BLaER1 treated with 17β-estradiol and CSF1 and Interleukin-3, amounts not matched to agents 10 nM and 100 nM (cell line): ENCODE measurements at regions not wholly inside any gene's neighbourhood (a gene's known extent, or its start where the extent isn't known, plus 50 kb on each side); places are given as distances from the start of the nearest gene placed in this dataset.

ENCODE experiments used
- H3K27ac ChIP-seq, 11 experiments: shearing (Covaris generic); formaldehyde crosslinking; 2 replicates each; pipeline ENCODE4 v1.8.1; 2022
- H3K27me3 ChIP-seq, 11 experiments: shearing (Covaris generic); formaldehyde crosslinking; 2 replicates each; pipeline ENCODE4 v1.8.1; 2022
- H3K36me3 ChIP-seq, 11 experiments: shearing (Covaris generic); formaldehyde crosslinking; 2 replicates each; pipeline ENCODE4 v1.8.1; 2022
- H3K4me1 ChIP-seq, 10 experiments: shearing (Covaris generic); formaldehyde crosslinking; 2 replicates each; pipeline ENCODE4 v1.8.1; 2022
- H3K4me2 ChIP-seq, 11 experiments: shearing (Covaris generic); formaldehyde crosslinking; 2 replicates each; pipeline ENCODE4 v1.8.1; 2022
- H3K4me3 ChIP-seq, 10 experiments: shearing (Covaris generic); formaldehyde crosslinking; 2 replicates each; pipeline ENCODE4 v1.8.1; 2022
- H3K9ac ChIP-seq, 11 experiments: shearing (Covaris generic); formaldehyde crosslinking; 2 replicates each; pipeline ENCODE4 v1.8.1; 2022
- H3K9me3 ChIP-seq, 11 experiments: shearing (Covaris generic); formaldehyde crosslinking; replicated peaks in 1 of 11; 2 replicates each; pipeline ENCODE4 v1.8.1; 2022
- H4K20me1 ChIP-seq, 11 experiments: shearing (Covaris generic); formaldehyde crosslinking; 2 replicates each; pipeline ENCODE4 v1.8.1; 2022
- Cebpa-rat ChIP-seq, 11 experiments: shearing (Covaris generic); IDR thresholded peaks; 2 replicates each; pipeline ENCODE4 v1.8.1; 2022

DNA sequence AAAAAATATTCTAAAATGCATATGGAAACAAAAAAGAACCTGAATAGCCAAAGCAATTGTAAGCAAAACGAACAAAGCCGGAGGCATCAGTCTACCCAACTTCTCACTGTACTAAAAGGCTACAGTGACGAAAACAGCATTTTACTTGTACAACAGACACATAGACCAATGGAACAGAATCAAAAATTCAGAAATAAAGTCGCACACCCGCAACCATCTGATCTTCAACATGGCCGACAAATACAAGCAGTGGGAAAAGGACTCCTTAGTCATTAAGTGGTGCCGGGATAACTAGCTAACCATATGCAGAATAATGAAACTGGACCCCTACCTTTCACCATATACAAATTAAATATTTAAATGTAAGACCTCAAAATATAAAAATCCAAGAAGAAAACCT lies 203.9 kb upstream of the PPFIA2 start:
- Histone ChIP-seq H3K4me1 (peaks cover 0 to 7% (median 0%) of the 10 kb centered on the region in 10 experiments; a peak in 3 of 20 replicates), H3K4me3 (no peak overlapping the region), H4K20me1 (no peaks in the 10 kb centered on the region), H3K9me3 (no peaks in the 10 kb centered on the region), H3K27ac (no peak overlapping the region), H3K4me2 (no peak overlapping the region), H3K36me3 (no peaks in the 10 kb centered on the region), H3K9ac (no peak overlapping the region), H3K27me3 (peaks cover 0 to 17% (median 0%) of the 10 kb centered on the region in 11 experiments; a peak in 3 of 22 replicates)
- TF ChIP-seq Cebpa-rat (IDR thresholded peaks at IDR 0.05) = no peak

- Histone ChIP-seq H3K27me3 (peaks cover 0 to 21% (median 0%) of the 10 kb centered on the region in 11 experiments; a peak in 3 of 22 replicates), H3K36me3 (no peaks in the 10 kb centered on the region), H3K9ac (no peak overlapping the region), H3K4me1 (peaks cover 0 to 7% (median 0%) of the 10 kb centered on the region in 10 experiments; a peak in 3 of 20 replicates), H4K20me1 (no peaks in the 10 kb centered on the region), H3K9me3 (no peaks in the 10 kb centered on the region), H3K4me3 (no peak overlapping the region), H3K4me2 (no peak overlapping the region), H3K27ac (no peak overlapping the region)
- no peak for TF ChIP-seq Cebpa-rat (IDR thresholded peaks at IDR 0.05)
Measured at GRCh38 chr12:81962126-81962856, 203.1 kb upstream of the PPFIA2 start.

GRCh38 chr12:81958406-81958805 lies 199.3 kb upstream of the PPFIA2 start:
- peaks cover 0 to 50% (median 0%) of the 10 kb centered on the region in 11 experiments; a peak in 10 of 22 replicates for H3K27me3 ChIP-seq
- H3K36me3 ChIP-seq = no peaks in the 10 kb centered on the region
- H3K9me3 ChIP-seq = no peaks in the 10 kb centered on the region
- H3K27ac ChIP-seq = no peak overlapping the region
- H4K20me1 ChIP-seq = no peaks in the 10 kb centered on the region
- no peak overlapping the region; a peak in 1 of 22 replicates for H3K4me2 ChIP-seq
- TF ChIP-seq Cebpa-rat (IDR thresholded peaks at IDR 0.05) = no peak
- H3K9ac ChIP-seq = no peak overlapping the region
- peaks cover 0 to 7% (median 0%) of the 10 kb centered on the region in 10 experiments; a peak in 3 of 20 replicates for H3K4me1 ChIP-seq
- no peak overlapping the region for H3K4me3 ChIP-seq

GRCh38 chr12:81957631-81958030 lies 198.5 kb upstream of the PPFIA2 start:
- Histone ChIP-seq H3K4me1 (peaks cover 0 to 7% (median 0%) of the 10 kb centered on the region in 10 experiments; a peak in 3 of 20 replicates), H3K4me3 (no peak overlapping the region), H3K9ac (no peak overlapping the region), H4K20me1 (no peaks in the 10 kb centered on the region), H3K27ac (no peak overlapping the region), H3K36me3 (no peaks in the 10 kb centered on the region), H3K9me3 (no peaks in the 10 kb centered on the region), H3K4me2 (no peak overlapping the region), H3K27me3 (peaks cover 0 to 57% (median 0%) of the 10 kb centered on the region in 11 experiments; a peak in 10 of 22 replicates)
- TF ChIP-seq Cebpa-rat (IDR thresholded peaks at IDR 0.05) = no peak

DNA sequence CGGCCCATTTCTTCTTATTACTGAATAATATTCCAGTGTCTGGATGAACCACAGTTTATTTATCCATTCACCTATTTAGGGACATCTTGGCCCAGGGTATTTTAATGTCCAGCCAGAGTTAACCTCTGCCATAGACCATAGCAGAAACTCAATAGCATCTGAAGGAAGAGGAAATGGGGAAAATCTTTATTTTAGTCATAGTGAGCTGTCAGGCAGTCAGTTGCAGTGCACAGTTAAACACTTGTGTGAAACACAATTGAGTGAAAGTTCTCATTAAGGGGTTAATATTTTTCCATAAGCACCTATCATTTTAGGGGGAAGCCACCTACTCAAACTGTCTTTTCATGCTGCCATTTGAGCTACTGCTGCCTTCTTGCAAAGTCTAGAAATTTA lies 197.3 kb upstream of the PPFIA2 start:
- H3K36me3 ChIP-seq = no peaks in the 10 kb centered on the region
- no peaks in the 10 kb centered on the region for H4K20me1 ChIP-seq
- H3K9ac ChIP-seq = no peak overlapping the region
- peaks cover 0 to 61% (median under 1%) of the 10 kb centered on the region in 11 experiments; a peak in 10 of 22 replicates for H3K27me3 ChIP-seq
- peaks cover 0 to 7% (median 0%) of the 10 kb centered on the region in 10 experiments; a peak in 3 of 20 replicates for H3K4me1 ChIP-seq
- no peak overlapping the region for H3K27ac ChIP-seq
- H3K4me3 ChIP-seq = no peak overlapping the region
- no peak for TF ChIP-seq Cebpa-rat (IDR thresholded peaks at IDR 0.05)
- H3K9me3 ChIP-seq = no peaks in the 10 kb centered on the region
- no peak overlapping the region for H3K4me2 ChIP-seq

- no peaks in the 10 kb centered on the region for H3K9me3 ChIP-seq
- H3K4me1 ChIP-seq = peaks cover 0 to 29% (median 15%) of the 10 kb centered on the region in 10 experiments; a peak in 15 of 20 replicates
- H4K20me1 ChIP-seq = no peaks in the 10 kb centered on the region; a peak in 2 of 22 replicates
- no peak overlapping the region for H3K9ac ChIP-seq
- H3K4me3 ChIP-seq = no peak overlapping the region
- no peak overlapping the region for H3K27ac ChIP-seq
- H3K4me2 ChIP-seq = no peak overlapping the region
- H3K27me3 ChIP-seq = peaks cover 0 to 77% (median 7%) of the 10 kb centered on the region in 11 experiments; a peak in 10 of 22 replicates
- H3K36me3 ChIP-seq = no peaks in the 10 kb centered on the region
- no peak for TF ChIP-seq Cebpa-rat (IDR thresholded peaks at IDR 0.05)
Measured at GRCh38 chr12:81953541-81953940, 194.4 kb upstream of the PPFIA2 start.

DNA sequence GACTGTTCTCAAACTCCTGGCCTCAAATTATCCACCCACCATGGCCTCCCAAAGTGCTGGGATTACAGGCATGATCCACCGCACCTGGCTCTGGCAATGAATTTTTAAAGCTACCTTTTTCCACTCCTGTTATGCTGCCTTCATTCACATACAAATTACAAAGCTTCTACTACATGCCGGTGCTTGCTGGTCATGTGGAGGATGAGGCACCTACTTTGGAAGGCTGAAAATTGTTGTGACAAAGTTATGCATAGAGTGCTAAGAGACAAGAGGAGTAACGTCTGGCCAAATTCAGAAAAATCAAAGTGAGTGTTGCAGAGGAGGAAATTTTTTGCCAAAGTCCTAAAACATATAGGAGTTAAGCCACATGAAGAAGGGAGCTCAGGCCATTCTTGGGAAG lies 191.7 kb upstream of the PPFIA2 start:
- peaks cover 0 to 3% (median 0%) of the 10 kb centered on the region in 11 experiments; a peak in 4 of 22 replicates for H4K20me1 ChIP-seq
- no peaks in the 10 kb centered on the region for H3K9me3 ChIP-seq
- peaks cover 0 to 24% (median 15%) of the 10 kb centered on the region in 10 experiments; a peak in 15 of 20 replicates for H3K4me1 ChIP-seq
- H3K27me3 ChIP-seq = peaks cover 0 to 89% (median 14%) of the 10 kb centered on the region in 11 experiments; a peak in 12 of 22 replicates
- H3K27ac ChIP-seq = no peak overlapping the region
- peak overlapping the region in 3 of 11 experiments; percentile 68 to 83 (median 73); a peak in 4 of 22 replicates for H3K4me2 ChIP-seq
- TF ChIP-seq Cebpa-rat (IDR thresholded peaks at IDR 0.05) = no peak
- H3K9ac ChIP-seq = no peak overlapping the region
- no peak overlapping the region for H3K4me3 ChIP-seq
- H3K36me3 ChIP-seq = no peaks in the 10 kb centered on the region

- Histone ChIP-seq H3K27me3 (peaks cover 4 to 91% (median 23%) of the 10 kb centered on the region in 11 experiments), H3K36me3 (no peaks in the 10 kb centered on the region), H3K9ac (no peak overlapping the region), H4K20me1 (peaks cover 0 to 8% (median 0%) of the 10 kb centered on the region in 11 experiments; a peak in 4 of 22 replicates), H3K4me1 (peaks cover 0 to 30% (median 15%) of the 10 kb centered on the region in 10 experiments; a peak in 15 of 20 replicates), H3K4me2 (peak overlapping the region; percentile 8 to 83 (median 43); a peak in 17 of 22 replicates), H3K4me3 (no peak overlapping the region), H3K27ac (peak overlapping the region in 4 of 11 experiments; percentile 12 to 47 (median 40); a peak in 7 of 22 replicates), H3K9me3 (no peaks in the 10 kb centered on the region)
- no peak for TF ChIP-seq Cebpa-rat (IDR thresholded peaks at IDR 0.05)
Measured at GRCh38 chr12:81949841-81950308, 190.7 kb upstream of the PPFIA2 start.

DNA sequence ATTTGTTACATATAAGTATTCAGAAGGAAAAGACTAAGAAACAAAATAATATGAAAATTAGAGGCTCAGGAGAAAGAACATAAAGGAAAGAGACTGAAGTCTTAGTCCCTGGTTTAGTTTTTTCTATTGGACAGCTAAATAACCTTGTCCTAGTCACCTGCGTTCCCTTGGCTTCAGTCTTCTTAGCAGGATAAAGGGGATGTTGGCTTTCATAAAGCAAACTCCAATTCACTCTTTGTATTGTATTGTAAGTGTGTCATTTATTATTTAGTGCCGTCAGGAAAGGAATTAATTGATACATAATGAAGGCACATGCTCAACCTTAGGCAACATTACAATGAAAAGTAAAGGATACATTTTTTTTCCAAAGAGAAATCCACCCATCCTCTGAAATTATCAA lies 190.3 kb upstream of the PPFIA2 start:
- no peak for TF ChIP-seq Cebpa-rat (IDR thresholded peaks at IDR 0.05)
- Histone ChIP-seq H3K9me3 (no peaks in the 10 kb centered on the region), H3K27ac (peak overlapping the region in 3 of 11 experiments; percentile 9 to 58 (median 47); a peak in 7 of 22 replicates), H3K9ac (0 out of 22 replicates have a peak overlapping the region, but pooled peaks of 1 of the 11 experiments have one; percentile 1), H3K4me2 (peak overlapping the region; percentile 8 to 83 (median 47); a peak in 17 of 22 replicates), H3K4me1 (peaks cover 0 to 34% (median 15%) of the 10 kb centered on the region in 10 experiments; a peak in 15 of 20 replicates), H4K20me1 (peaks cover 0 to 13% (median 0%) of the 10 kb centered on the region in 11 experiments; a peak in 4 of 22 replicates), H3K27me3 (peaks cover 8 to 93% (median 28%) of the 10 kb centered on the region in 11 experiments), H3K36me3 (no peaks in the 10 kb centered on the region), H3K4me3 (no peak overlapping the region)
